ENCODE measurements at regions not wholly inside any gene's neighbourhood (a gene's known extent, or its start where the extent isn't known, plus 50 kb on each side); places are given as distances from the start of the nearest gene placed in this dataset.

GRCh38 chr12:89038831-89039512 lies 313.3 kb downstream of the DUSP6 start:
- Histone ChIP-seq H3K4me1 (no peaks in the 10 kb centered on the region), H3K27me3 (no peaks in the 10 kb centered on the region), H3K4me3 (no peak overlapping the region), H3K9me3 (no peaks in the 10 kb centered on the region), H3K27ac (no peak overlapping the region), H3K36me3 (no peaks in the 10 kb centered on the region)
- DNase-seq = no peak
- intact Hi-C loops (cut with DNase I; ENCODE audit: low total_unique reads) = no loop called here
- TF ChIP-seq CTCF (IDR thresholded peaks at IDR 0.05) (no peak), POLR2A (IDR thresholded peaks at IDR 0.05) (no peak)

- TF ChIP-seq POLR2A (IDR thresholded peaks at IDR 0.05) (no peak), CTCF (IDR thresholded peaks at IDR 0.05) (no peak)
- H3K27me3 ChIP-seq = no peaks in the 10 kb centered on the region
- H3K4me1 ChIP-seq = no peaks in the 10 kb centered on the region
- H3K4me3 ChIP-seq = no peak overlapping the region
- no peak for DNase-seq
- intact Hi-C loops (cut with DNase I; ENCODE audit: low total_unique reads) = no loop called here
- H3K36me3 ChIP-seq = no peaks in the 10 kb centered on the region
- no peak overlapping the region for H3K27ac ChIP-seq
- H3K9me3 ChIP-seq = no peaks in the 10 kb centered on the region
Measured at GRCh38 chr12:89033062-89033461, 319.2 kb downstream of the DUSP6 start.

- H3K36me3 ChIP-seq = no peaks in the 10 kb centered on the region
- H3K4me3 ChIP-seq = no peak overlapping the region
- TF ChIP-seq CTCF (IDR thresholded peaks at IDR 0.05) (no peak), POLR2A (IDR thresholded peaks at IDR 0.05) (no peak)
- no peaks in the 10 kb centered on the region for H3K9me3 ChIP-seq
- no peak for DNase-seq
- no peak overlapping the region for H3K27ac ChIP-seq
- H3K4me1 ChIP-seq = no peaks in the 10 kb centered on the region
- intact Hi-C loops (cut with DNase I; ENCODE audit: low total_unique reads) = no loop called here
- H3K27me3 ChIP-seq = no peaks in the 10 kb centered on the region
Measured at GRCh38 chr12:89029961-89030360, 322.3 kb downstream of the DUSP6 start.

GRCh38 chr12:89024580-89024979 lies 327.7 kb downstream of the DUSP6 start:
- H3K4me1 ChIP-seq = no peaks in the 10 kb centered on the region
- H3K27me3 ChIP-seq = no peaks in the 10 kb centered on the region
- H3K9me3 ChIP-seq = no peaks in the 10 kb centered on the region
- no peaks in the 10 kb centered on the region for H3K36me3 ChIP-seq
- H3K4me3 ChIP-seq = no peak overlapping the region
- H3K27ac ChIP-seq = no peak overlapping the region
- intact Hi-C loops (cut with DNase I; ENCODE audit: low total_unique reads) = no loop called here
- no peak for TF ChIP-seq POLR2A (IDR thresholded peaks at IDR 0.05)
- no peak for TF ChIP-seq CTCF (IDR thresholded peaks at IDR 0.05)
- no peak for DNase-seq

- TF ChIP-seq CTCF (IDR thresholded peaks at IDR 0.05) = no peak
- no peak for TF ChIP-seq POLR2A (IDR thresholded peaks at IDR 0.05)
- H3K9me3 ChIP-seq = no peaks in the 10 kb centered on the region
- no peaks in the 10 kb centered on the region for H3K36me3 ChIP-seq
- H3K4me3 ChIP-seq = no peak overlapping the region
- H3K4me1 ChIP-seq = no peaks in the 10 kb centered on the region
- no peaks in the 10 kb centered on the region for H3K27me3 ChIP-seq
- intact Hi-C loops (cut with DNase I; ENCODE audit: low total_unique reads) = no loop called here
- no peak for DNase-seq
- H3K27ac ChIP-seq = no peak overlapping the region
Measured at GRCh38 chr12:89023936-89024335, 328.4 kb downstream of the DUSP6 start.
